ENCODE measurements at regions not wholly inside any gene's neighbourhood (a gene's known extent, or its start where the extent isn't known, plus 50 kb on each side); places are given as distances from the start of the nearest gene placed in this dataset.

- no peak for TF ChIP-seq CTCF (IDR thresholded peaks at IDR 0.05; ENCODE audit: low read length)
- no peak for TF ChIP-seq EZH2 (IDR thresholded peaks at IDR 0.05; ENCODE audit: borderline replicate concordance, low read length)
Observed at GRCh38 chr4:137000432-137000831, 531.9 kb downstream of the PCDH18 start.

Data from OCI-LY1 (cell line).